HG03354 (cell line): ENCODE measurements at regions not wholly inside any gene's neighbourhood (a gene's known extent, or its start where the extent isn't known, plus 50 kb on each side); places are given as distances from the start of the nearest gene placed in this dataset.

Source experiments
- ATAC-seq: cut with Tn5 transposase; IDR thresholded peaks from one replicate; pipeline ENCODE4 v1.9.1; 2021; ENCODE audit warnings: mild to moderate bottlenecking; ENCODE audit not compliant: unreplicated experiment, poor library complexity, severe bottlenecking

DNA sequence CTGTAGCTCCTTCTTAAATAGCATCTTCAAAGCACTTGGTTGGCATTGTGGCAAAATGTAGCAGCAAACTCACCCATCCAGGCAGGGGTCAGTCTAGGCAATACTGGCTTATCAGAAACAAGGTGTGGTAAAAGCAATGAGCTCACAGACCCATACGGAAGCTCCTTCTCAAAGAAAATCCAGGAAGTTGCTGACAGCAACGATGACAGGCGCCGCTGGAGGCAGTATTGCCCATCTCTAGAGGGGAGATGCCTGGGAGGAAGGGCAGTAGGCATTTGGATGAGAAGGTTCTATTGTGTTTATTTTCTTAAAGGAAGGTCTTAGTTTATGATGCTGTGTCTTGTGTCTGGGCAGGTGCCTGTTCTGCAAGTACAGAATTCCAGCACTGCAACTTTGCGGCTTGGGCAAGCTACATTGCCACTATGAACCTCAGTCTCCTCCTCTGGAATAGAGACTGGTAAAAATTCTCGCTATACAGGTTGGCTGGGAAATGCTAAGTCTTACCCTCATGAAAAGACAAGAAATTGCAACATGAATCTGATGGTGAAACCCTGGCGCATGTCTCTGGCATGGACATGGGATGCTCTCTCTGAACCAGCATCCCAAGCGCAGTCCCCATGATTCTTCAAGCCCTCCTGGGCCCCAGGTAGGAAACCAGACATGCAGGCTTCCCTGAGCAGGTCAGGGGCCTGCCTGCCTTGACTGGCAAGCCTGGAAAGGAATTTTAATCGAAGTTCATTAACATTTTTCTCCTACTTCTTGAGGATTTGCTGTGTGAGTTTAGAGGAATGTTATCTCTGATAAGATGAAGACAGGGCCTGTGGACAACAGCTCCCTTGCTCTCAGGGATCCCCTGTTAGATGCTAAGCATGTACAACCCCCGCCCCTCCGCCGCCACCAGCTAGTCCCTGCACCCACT, 156.0 kb downstream of the TFCP2L1 start:
- ATAC-seq = peak; percentile 60

DNA sequence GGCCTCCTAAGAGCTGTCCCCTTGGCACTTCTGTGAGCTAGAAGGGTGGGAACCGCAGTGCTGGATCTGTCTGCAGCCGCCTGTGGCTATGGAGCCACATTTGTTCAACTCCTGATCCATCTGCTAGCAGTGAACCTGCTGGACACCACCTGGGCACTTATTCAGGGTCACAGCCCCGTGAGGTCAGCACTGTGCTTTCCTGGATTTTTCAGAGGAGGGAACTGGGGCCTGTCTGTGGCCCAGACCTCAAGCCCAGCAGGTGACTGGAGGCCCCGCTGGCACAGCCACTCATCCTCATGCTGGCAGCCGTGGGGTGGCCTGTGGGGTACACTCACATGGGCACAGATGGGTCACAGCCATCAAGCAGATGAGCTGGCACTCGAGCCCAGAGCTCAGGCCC, 155.3 kb downstream of the TFCP2L1 start:
- no peak for ATAC-seq

GRCh38 chr2:121130301-121130850, 154.6 kb downstream of the TFCP2L1 start:
- ATAC-seq = no peak

GRCh38 chr2:121131375-121131774, 153.6 kb downstream of the TFCP2L1 start:
- ATAC-seq = no peak

GRCh38 chr2:121132054-121132761, 152.8 kb downstream of the TFCP2L1 start:
- ATAC-seq = no peak

GRCh38 chr2:121132762-121133107, 152.3 kb downstream of the TFCP2L1 start:
- no peak for ATAC-seq

DNA sequence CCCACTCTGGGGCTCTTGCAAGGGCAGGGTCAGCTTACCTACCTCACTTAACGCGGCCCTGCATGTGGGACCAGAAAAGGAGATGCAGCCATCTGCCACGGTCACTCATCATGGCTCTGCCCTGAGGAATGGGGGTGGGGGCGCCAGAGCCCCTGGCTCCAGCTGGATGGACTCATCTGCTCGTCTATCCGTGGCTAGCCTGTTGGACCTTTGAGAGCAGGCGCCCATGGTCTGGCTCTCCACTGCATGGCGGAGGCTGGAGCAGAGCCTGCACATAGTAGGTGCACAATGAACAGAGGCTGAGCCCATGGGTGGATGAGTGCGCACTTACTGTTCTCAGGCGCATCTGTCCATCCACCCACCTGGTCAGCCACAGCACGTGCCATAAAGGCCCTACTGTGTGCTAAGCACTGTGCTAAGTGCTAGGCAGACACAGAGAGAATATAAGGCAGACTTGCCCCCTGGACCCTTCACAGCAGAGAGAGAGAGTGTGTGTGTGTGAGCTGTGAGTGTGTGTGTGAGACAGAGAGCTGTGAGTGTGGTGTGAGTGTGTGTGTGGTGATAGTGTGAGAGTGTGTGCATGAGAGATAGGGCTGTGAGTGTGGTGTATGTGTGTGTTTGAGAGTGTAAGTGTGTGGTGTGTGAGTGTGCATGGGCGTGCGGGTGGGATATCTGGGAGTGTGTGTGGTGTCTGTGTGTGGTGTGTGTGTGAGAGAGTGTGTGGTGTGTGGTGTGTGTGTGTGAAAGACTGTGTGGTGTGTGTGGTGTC, 151.3 kb downstream of the TFCP2L1 start:
- no peak for ATAC-seq

DNA sequence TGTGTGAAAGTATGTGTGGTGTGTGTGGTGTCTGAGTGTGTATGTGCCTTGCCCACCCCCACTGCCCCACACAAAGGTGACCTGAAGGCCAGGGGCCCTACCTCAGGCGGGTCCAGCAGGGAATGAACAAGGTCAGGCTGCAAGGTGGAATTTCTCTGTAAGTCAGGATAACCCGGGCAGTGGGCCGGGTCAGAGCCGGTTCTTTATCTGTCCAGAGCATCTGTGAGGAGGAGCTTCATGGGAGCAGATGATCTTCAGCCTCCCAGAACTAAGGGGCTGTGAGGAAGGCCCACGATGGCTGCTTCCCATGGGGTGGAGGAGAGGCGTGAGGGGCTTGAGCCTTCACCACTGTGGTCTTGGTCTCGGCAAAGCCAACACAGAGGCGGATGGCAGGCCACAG, 150.3 kb downstream of the TFCP2L1 start:
- no peak for ATAC-seq

GRCh38 chr2:121135168-121135853, 149.7 kb downstream of the TFCP2L1 start:
- ATAC-seq = no peak

GRCh38 chr2:121136323-121136722, 148.7 kb downstream of the TFCP2L1 start:
- ATAC-seq = no peak

GRCh38 chr2:121137571-121137970, 147.4 kb downstream of the TFCP2L1 start:
- no peak for ATAC-seq

DNA sequence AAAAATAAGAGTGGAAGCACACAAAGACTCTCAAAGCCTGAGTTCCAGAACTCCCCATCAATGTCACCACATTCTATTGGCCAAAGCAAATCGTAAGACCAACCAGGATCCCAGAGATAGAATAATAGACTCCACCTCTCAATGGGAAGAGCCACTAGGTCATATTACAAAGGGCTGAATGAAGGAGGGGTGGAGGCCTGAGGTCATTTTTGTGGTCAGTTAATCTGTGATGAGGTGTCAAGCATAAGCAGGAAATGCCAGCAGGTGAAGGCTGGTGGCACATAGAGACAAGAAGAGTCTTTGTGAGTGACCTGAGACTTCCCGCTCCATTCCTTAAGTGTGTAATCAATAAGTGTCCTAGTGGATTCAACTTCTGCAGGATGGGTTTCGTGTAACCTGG, 144.3 kb downstream of the TFCP2L1 start:
- no peak for ATAC-seq

GRCh38 chr2:121142452-121142851, 142.6 kb downstream of the TFCP2L1 start:
- ATAC-seq = no peak

DNA sequence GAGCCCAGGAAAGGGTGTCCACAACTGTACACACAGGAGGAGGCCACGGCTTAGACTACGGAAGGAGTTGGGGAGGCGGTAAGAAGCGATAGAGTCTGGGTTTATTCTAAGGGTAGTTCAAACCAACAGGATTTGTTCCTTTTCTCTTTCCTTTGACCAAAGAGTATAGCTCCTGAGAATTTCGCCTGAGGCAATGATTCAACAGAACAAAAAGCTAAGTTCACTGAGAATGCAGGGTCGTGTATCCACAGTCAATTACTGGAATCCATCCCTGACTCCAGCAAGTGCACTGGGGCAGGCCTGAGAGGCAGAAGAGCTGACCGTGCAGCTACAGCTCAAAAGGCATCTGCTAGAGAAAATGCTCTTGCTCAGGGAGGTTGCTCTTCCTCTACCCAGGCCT, 140.9 kb downstream of the TFCP2L1 start:
- no peak for ATAC-seq

DNA sequence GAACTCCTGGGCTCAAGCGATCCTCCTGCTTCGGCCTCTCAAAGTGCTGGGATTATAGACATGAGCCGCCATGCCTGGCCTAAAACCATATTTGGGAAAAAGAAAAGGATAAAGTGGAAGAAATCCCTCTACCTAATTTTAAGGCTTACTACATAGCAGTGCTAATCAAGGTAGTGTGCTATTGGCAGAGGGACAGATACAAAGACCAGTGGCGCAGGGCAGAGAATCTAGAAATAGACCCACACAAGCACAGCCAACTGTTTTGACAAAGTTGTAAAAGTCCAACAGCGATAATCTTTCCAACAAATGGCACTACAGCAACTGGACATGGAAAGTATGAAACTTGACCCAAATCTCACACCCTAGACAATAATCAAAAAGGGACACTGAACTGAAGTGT, 138.4 kb downstream of the TFCP2L1 start:
- no peak for ATAC-seq

- no peak for ATAC-seq
Measured at GRCh38 chr2:121147766-121148165, 137.2 kb downstream of the TFCP2L1 start.

DNA sequence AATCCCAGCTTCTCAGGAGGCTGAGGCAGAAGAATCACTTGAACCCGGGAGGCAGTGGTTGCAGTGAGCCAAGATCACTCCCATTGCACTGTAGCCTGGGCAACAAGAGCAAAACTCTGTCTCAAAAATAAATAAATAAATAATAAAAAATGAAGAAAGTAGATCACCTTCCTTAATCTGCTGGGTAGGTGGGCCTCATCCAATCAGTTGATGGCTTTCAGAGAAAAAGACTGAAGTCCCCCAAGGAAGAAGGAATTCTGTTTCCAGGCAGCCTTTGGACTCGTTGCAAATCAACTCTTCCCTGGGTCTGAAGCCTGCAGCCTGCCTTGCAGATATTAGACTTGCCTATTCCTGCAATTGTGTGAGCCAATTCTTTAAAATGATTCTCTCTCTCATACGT, 136.5 kb downstream of the TFCP2L1 start:
- ATAC-seq = no peak

GRCh38 chr2:121149384-121149783, 135.6 kb downstream of the TFCP2L1 start:
- no peak for ATAC-seq

- ATAC-seq = no peak
Measured at GRCh38 chr2:121150126-121150525, 134.9 kb downstream of the TFCP2L1 start.

- ATAC-seq = no peak
Measured at GRCh38 chr2:121150713-121151112, 134.3 kb downstream of the TFCP2L1 start.
